Neuron (in vitro differentiated cells): ENCODE measurements at regions not wholly inside any gene's neighbourhood (a gene's known extent, or its start where the extent isn't known, plus 50 kb on each side); places are given as distances from the start of the nearest gene placed in this dataset.

Source experiments
- H2AFZ ChIP-seq: one replicate; pipeline ENCODE4 v1.6.1; 2013; ENCODE audit warnings: low read depth, mild to moderate bottlenecking, inconsistent platforms, low read length, moderate library complexity
- H3K27me3 ChIP-seq: one replicate; pipeline ENCODE4 v1.6.1; 2013; ENCODE audit warnings: low read length; ENCODE audit not compliant: insufficient read depth
- H3K36me3 ChIP-seq: one replicate; pipeline ENCODE4 v1.6.1; 2013; ENCODE audit warnings: low read length; ENCODE audit not compliant: insufficient read depth
- H3K4me1 ChIP-seq: one replicate; pipeline ENCODE4 v1.6.1; 2013; ENCODE audit warnings: low read length; ENCODE audit not compliant: insufficient read depth
- H3K4me3 ChIP-seq: 2 replicates; pipeline ENCODE4 v1.5.1; 2013; ENCODE audit warnings: mild to moderate bottlenecking, low read length, moderate library complexity
- H3K9me3 ChIP-seq: one replicate; pipeline ENCODE4 v1.6.1; 2013; ENCODE audit warnings: low read length

DNA sequence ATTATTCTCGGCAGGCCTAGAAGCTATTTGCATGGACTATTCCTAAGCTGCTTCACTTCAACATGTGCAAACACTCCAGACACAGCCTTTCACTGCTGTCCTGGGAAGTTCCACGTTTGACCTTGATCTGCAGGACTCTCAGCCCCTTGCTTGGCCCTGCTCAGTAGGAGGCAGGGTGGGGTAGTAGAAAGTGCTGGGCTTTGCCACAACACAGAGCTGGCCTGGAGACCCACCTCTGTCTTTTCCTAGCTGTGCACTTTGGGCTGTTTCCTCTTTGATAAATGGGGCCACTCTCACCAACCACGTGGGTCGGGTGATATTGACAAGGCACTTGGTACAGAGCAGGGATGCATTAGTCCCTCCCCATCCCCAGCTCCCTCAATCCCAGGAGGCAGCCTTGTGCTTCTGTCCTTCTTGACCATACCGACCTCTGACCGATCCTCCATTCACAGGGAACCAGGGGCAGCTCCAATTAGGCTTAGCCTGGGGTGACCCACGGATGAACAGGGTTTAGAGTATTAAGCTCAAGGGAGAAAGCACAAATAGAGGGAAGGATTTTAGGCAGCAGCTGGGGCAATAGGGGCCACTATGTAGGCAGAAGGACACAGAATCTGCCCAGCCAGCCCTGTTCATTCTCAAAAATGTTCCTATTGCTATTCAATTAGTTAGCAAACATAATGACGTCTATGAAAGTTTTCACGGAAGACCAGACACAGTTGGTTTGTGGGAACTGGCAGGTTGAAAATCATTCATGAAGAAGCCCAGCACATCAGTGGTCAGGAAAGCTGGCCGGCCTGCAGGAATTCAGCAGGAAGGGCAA is 63.3 kb downstream of the SYNE3 start:
- Histone ChIP-seq H3K4me3 (no peak overlapping the region), H3K9me3 (no peaks in the 10 kb centered on the region), H3K4me1 (no peaks in the 10 kb centered on the region), H3K36me3 (no peaks in the 10 kb centered on the region), H2AFZ (no peak overlapping the region), H3K27me3 (peaks cover 4% of the 10 kb centered on the region)

DNA sequence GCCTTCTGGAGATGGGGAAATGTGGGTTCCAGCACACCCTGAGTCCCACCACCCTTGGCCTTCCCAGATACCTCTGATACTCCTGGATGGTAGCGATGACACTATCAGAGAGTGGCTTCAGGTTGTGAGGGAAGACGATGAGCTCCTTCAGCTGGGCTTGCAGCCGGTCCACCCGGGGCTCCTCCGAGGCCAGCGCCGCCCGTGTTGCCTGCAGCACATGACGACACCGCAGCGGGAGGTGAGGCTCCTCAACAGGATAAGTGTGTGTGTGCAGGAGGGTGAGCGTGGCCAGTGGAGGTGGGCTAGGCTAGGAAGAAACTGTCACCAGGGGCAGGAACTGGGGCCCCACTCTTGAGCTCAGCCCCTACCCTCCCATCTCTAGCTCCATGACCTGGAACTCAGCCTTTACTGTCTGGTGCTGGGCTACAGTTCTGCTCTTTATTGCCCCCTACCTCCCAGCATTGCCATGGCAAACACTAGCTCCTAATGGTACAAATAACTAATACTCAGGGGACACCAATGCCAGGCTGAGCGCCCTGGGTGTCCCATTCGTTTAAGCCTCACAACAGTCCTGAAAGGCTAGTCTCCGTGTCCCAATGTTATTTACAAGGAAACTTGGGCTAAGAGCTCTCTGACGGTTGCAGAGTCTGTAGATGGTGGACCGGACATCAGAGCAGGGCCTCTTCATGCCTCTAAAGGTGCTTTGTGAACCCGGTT is 64.1 kb downstream of the SYNE3 start:
- no peaks in the 10 kb centered on the region for H3K4me1 ChIP-seq

DNA sequence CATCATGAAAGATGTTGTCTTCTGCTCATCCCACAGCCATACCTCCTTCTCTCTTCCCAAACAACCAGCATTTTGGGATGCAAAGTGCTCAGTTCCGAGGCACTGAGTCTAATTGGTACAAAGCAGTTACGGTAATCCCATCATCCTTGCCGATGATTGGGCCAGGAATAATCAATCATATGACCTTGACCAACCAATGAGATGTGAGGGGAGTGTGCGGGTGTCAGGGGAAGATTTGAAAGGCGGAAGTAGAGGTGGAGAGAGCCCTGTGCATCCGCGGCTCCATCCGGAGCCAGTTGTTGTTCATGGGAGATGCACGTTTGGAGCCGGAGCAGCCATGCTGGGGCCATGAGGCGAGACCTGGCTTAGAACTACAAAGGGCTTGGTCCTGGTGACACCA is 67.3 kb downstream of the SYNE3 start:
- H2AFZ ChIP-seq: no peak overlapping the region
- no peaks in the 10 kb centered on the region for H3K36me3 ChIP-seq
- H3K4me1 ChIP-seq: no peaks in the 10 kb centered on the region
- no peak overlapping the region for H3K4me3 ChIP-seq
- H3K9me3 ChIP-seq: no peaks in the 10 kb centered on the region
- H3K27me3 ChIP-seq: peaks cover 7% of the 10 kb centered on the region

More for the DNA sequence above, 64.1 kb downstream of the SYNE3 start:
- no peak overlapping the region for H2AFZ ChIP-seq
- no peaks in the 10 kb centered on the region for H3K27me3 ChIP-seq
- no peak overlapping the region for H3K4me3 ChIP-seq
- no peaks in the 10 kb centered on the region for H3K36me3 ChIP-seq
- no peaks in the 10 kb centered on the region for H3K9me3 ChIP-seq

DNA sequence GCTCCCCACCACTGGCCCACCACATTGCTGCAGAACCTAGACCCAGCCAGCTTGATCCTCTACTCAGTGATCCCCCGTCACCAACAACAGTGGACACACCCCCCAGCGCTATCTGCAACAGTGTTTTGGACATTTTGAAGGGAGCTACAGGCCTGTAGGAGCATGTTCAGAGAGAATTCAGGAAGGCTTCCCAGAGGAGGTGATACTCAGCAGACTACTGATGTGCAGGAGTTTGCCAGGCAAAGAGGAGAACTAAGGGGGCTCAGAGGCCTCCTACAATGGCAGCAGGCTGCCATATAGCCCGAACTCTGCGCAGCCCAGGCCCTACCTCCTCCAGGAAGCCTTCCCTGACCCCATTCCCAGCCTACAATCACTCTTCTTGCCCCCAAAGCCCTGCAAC is 70.0 kb downstream of the SYNE3 start:
- Histone ChIP-seq H3K36me3 (no peaks in the 10 kb centered on the region), H3K4me1 (no peaks in the 10 kb centered on the region), H3K4me3 (no peak overlapping the region), H2AFZ (no peak overlapping the region), H3K9me3 (no peaks in the 10 kb centered on the region), H3K27me3 (peaks cover 7% of the 10 kb centered on the region)

DNA sequence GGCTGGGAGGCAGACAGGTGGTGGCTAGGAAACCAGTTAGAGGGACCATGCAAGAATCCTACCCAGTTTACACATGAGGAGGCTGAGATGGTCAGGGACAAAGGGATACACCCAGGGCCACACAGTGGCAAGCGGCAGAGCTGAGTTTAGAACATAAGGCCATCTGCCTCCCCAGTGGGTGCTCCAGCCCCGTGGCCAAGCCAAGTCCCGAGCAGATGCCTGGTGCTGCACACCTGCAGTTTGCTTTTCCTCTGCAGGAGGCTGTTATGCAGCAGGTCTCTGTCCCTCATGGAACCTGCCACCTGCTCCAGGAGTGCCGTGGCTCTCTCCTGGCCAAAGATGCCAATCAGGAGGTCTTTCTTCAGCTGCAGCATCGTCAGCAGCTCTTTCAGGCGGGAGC is 70.8 kb downstream of the SYNE3 start:
- Histone ChIP-seq H3K4me1 (no peaks in the 10 kb centered on the region), H3K27me3 (peaks cover 7% of the 10 kb centered on the region), H3K4me3 (no peak overlapping the region), H2AFZ (no peak overlapping the region), H3K36me3 (no peaks in the 10 kb centered on the region), H3K9me3 (no peaks in the 10 kb centered on the region)

DNA sequence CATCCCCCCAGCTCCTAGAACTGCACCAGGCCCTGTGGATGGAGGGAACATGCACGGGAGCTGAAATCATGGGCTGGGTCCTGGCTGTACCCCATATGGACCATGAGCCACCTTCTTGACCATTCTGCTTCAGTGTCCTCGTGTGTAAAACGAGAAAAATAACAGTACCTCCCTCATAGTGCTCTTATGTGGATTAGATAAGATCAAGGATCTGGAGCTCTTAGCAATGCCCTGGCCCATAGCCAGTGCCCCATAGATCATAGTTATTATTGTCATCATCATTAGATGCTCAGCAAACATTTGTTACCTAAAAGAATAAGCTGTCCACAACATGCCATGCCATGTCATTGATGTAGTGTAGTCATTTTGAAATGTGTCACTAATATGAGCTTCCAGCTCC is 71.3 kb downstream of the SYNE3 start:
- Histone ChIP-seq H3K27me3 (peaks cover 7% of the 10 kb centered on the region), H3K36me3 (no peaks in the 10 kb centered on the region), H3K9me3 (no peaks in the 10 kb centered on the region), H2AFZ (no peak overlapping the region), H3K4me3 (no peak overlapping the region), H3K4me1 (no peaks in the 10 kb centered on the region)

DNA sequence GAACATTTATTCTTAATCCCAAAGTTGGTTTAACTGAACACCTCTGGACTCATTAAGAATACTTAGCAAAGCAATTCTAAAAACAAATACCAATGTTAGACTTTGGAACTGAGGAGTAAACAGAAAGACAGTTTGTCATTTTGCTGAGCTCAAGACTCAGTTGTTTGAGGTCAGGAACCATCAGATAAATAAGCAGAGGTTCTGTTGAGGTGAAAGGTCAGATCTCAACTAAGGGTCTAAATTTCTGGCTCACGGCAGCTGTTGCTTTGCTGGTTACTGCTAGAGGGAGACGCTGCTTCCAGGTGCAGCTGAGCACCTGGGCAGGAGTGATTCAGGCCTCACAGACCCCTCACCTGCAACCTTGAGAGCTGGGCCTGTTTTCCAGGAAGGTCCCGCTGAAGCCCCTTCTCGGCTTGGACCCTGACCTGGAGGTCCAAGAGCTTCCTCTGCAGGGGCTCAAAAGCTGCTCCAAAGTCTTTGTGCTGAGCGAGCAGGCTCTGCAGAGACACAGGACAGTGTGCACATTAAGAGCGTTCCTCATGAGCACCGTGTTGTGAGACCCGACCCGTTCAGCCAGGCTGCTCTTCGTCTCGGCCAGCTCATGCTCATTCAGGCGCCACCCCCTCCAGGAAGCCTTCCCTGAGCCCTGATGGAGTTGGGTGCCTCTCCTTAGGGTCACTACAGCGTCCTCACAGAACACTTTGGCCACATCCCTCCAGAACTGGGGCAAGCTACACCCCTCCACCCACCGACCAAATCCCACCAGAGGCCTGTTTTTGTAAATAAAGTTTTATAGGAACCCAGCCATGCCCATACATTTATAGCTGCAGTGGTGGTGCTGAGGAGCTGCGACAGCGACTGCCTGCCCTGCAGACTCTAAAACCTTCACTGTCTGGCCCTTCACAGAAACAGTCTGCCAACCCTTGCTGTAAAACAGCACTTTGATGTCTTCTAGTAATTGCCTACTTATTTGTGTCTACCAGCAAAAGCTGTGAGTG is 72.0 kb downstream of the SYNE3 start:
- H2AFZ ChIP-seq: no peak overlapping the region
- no peaks in the 10 kb centered on the region for H3K4me1 ChIP-seq
- no peak overlapping the region for H3K4me3 ChIP-seq
- H3K27me3 ChIP-seq: peaks cover 7% of the 10 kb centered on the region
- H3K9me3 ChIP-seq: no peaks in the 10 kb centered on the region
- no peaks in the 10 kb centered on the region for H3K36me3 ChIP-seq

DNA sequence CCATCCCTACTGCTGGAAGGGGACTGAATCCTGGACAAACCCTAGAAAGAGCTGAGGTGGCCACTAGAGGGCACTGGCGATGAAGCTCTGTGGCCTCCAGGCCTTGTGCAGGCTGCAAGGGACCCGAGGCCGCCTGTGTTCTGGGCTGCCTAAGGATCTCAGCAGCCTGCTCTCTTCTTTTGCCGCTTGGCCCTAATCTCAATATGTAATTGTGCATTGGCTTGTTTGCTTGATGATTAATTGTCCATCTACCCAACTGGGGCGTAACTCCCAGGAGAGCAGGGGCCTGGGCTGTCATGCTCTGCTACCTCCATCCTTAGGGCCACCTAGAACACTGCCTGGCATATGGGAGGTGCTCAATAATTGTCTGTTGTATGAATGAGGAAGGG is 73.8 kb downstream of the SYNE3 start:
- no peak overlapping the region for H2AFZ ChIP-seq
- no peaks in the 10 kb centered on the region for H3K4me1 ChIP-seq
- H3K27me3 ChIP-seq: peaks cover 12% of the 10 kb centered on the region
- H3K4me3 ChIP-seq: no peak overlapping the region
- no peaks in the 10 kb centered on the region for H3K9me3 ChIP-seq
- no peaks in the 10 kb centered on the region for H3K36me3 ChIP-seq

DNA sequence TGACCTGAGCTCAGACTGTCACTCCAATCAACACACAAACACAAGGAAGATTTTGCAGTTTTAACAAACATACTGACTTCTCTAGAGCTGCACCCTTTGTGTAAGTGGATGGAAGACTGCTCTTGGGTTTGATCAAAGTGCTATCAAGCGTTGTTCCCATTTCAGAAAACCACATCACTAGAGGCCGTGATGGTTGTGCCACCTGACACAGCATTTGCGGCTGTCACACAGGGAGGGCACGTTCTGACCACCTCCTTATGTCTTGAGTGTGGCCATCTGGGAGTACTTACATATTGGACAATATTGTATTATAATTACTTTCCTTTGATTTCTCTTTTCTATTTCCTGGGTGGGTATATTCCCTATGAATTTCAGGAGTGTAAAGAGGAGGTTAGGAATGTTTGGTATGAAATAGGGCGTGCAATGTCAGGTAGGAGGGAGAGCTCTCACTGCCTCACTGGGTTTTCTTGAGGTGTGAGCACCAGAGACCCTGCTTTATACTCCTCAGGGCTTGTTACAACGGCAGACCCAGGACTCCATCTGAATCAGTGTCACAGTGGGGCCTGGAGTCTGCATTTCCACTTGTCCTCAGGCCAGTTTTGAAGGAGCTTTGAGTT is 74.3 kb downstream of the SYNE3 start:
- Histone ChIP-seq H3K36me3 (no peaks in the 10 kb centered on the region), H3K4me1 (no peaks in the 10 kb centered on the region), H2AFZ (no peak overlapping the region), H3K9me3 (no peaks in the 10 kb centered on the region), H3K27me3 (peaks cover 12% of the 10 kb centered on the region), H3K4me3 (no peak overlapping the region)

DNA sequence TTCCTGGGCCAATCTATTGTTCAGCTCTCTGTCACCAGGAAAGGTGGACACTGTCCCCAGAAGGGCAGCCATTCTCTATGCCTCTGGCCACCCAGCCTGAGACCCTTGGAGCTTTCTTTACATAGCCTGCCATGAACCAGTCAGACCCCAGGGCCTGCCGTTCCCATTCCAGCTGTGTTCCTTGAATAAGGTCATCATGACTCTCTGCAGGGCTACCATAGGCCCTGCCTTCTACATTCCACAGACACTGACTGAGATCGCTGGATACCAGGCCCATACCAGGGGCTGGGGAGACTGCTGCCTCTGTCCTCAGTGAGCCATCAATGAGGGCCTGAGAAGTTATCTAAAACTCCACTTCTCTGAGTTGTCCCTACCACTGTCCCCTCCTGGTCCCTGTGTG is 75.5 kb downstream of the SYNE3 start:
- Histone ChIP-seq H3K4me3 (no peak overlapping the region), H3K27me3 (peaks cover 12% of the 10 kb centered on the region), H2AFZ (no peak overlapping the region), H3K36me3 (no peaks in the 10 kb centered on the region), H3K4me1 (no peaks in the 10 kb centered on the region), H3K9me3 (no peaks in the 10 kb centered on the region)

DNA sequence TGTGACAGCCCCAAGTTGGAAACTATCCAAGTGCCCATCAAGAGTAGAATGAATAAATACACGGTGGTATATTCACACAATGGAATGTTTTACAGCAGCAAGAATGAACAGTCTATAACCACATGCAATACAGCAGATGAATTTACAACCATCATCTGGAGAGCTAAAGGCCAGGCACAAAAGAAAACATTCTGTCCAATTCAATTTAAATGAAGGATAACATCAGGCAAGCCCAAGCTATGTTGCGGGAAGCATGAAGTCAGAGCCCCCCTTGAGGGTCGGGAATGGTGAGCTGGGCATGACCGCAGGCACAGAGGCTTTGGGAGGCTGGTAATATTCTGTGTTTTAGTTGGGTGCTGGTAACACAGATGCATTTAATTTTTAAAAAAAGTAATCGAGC is 76.0 kb downstream of the SYNE3 start:
- no peaks in the 10 kb centered on the region for H3K4me1 ChIP-seq
- H3K9me3 ChIP-seq: no peaks in the 10 kb centered on the region
- H2AFZ ChIP-seq: no peak overlapping the region
- H3K27me3 ChIP-seq: peaks cover 8% of the 10 kb centered on the region
- no peaks in the 10 kb centered on the region for H3K36me3 ChIP-seq
- H3K4me3 ChIP-seq: no peak overlapping the region

DNA sequence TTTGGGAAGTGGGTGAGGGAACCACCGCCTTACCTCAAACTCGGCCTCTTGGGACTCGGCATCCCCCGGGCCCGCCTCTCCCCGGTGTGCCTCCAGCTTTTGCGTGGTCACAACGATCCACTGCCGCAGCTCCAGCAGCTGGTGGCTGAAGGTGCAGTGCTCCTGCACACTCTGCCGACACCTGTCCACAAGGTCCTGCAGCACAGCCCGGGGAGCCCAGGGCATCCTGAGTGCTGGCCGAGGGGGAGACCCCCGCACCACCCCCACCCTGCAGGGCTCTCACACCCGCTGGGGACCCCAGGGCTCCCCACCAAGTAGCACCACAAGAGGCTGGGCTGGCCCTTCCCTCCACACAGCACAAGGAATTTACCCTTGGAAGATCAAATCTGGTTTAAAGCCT is 76.6 kb downstream of the SYNE3 start:
- Histone ChIP-seq H3K4me1 (no peaks in the 10 kb centered on the region), H3K36me3 (no peaks in the 10 kb centered on the region), H3K4me3 (no peak overlapping the region), H3K9me3 (no peaks in the 10 kb centered on the region), H2AFZ (no peak overlapping the region), H3K27me3 (peaks cover 5% of the 10 kb centered on the region)
